ENCODE measurements at regions not wholly inside any gene's neighbourhood (a gene's known extent, or its start where the extent isn't known, plus 50 kb on each side); places are given as distances from the start of the nearest gene placed in this dataset.

- H3K27ac ChIP-seq, result no peak overlapping the region
- no peaks in the 10 kb centered on the region for H3K36me3 ChIP-seq
- no peaks in the 10 kb centered on the region for H3K27me3 ChIP-seq
- H3K9me3 ChIP-seq (replicated peaks), result no peaks in the 10 kb centered on the region
- H3K4me1 ChIP-seq, result no peaks in the 10 kb centered on the region
- H3K4me3 ChIP-seq, result no peak overlapping the region
- no peak for DNase-seq
These were observed 98.2 kb downstream of the MAGEC1 start for GRCh38 chrX:142001934-142002333.

GRCh38 chrX:141989815-141990214, 86.1 kb downstream of the MAGEC1 start:
- H3K27ac ChIP-seq, result no peak overlapping the region
- H3K9me3 ChIP-seq (replicated peaks), result no peaks in the 10 kb centered on the region
- no peaks in the 10 kb centered on the region for H3K27me3 ChIP-seq
- H3K4me3 ChIP-seq, result no peak overlapping the region
- no peak for DNase-seq
- no peaks in the 10 kb centered on the region for H3K36me3 ChIP-seq
- H3K4me1 ChIP-seq, result no peaks in the 10 kb centered on the region

- H3K27ac ChIP-seq, result no peak overlapping the region
- H3K4me1 ChIP-seq, result no peaks in the 10 kb centered on the region
- H3K4me3 ChIP-seq, result no peak overlapping the region
- H3K27me3 ChIP-seq, result no peaks in the 10 kb centered on the region
- no peaks in the 10 kb centered on the region for H3K9me3 ChIP-seq (replicated peaks)
- DNase-seq, result no peak
- no peaks in the 10 kb centered on the region for H3K36me3 ChIP-seq
These were observed 85.4 kb downstream of the MAGEC1 start for GRCh38 chrX:141989134-141989533.

GRCh38 chrX:141982296-141982695, 78.6 kb downstream of the MAGEC1 start:
- DNase-seq, result no peak
- no peak overlapping the region for H3K4me3 ChIP-seq
- no peaks in the 10 kb centered on the region for H3K36me3 ChIP-seq
- no peak overlapping the region for H3K27ac ChIP-seq
- no peaks in the 10 kb centered on the region for H3K9me3 ChIP-seq (replicated peaks)
- no peaks in the 10 kb centered on the region for H3K4me1 ChIP-seq
- H3K27me3 ChIP-seq, result no peaks in the 10 kb centered on the region

GRCh38 chrX:141975839-141976238, 72.1 kb downstream of the MAGEC1 start:
- Histone ChIP-seq H3K36me3 (no peaks in the 10 kb centered on the region), H3K4me1 (no peaks in the 10 kb centered on the region), H3K27ac (no peak overlapping the region), H3K9me3 (replicated peaks) (no peaks in the 10 kb centered on the region), H3K27me3 (no peaks in the 10 kb centered on the region), H3K4me3 (no peak overlapping the region)
- DNase-seq, result no peak

GRCh38 chrX:141969706-141970105, 66.0 kb downstream of the MAGEC1 start:
- Histone ChIP-seq H3K36me3 (no peaks in the 10 kb centered on the region), H3K4me1 (no peaks in the 10 kb centered on the region), H3K27me3 (no peaks in the 10 kb centered on the region), H3K27ac (no peak overlapping the region), H3K9me3 (replicated peaks) (no peaks in the 10 kb centered on the region), H3K4me3 (no peak overlapping the region)
- DNase-seq, result no peak

GRCh38 chrX:141960578-141960977, 56.9 kb downstream of the MAGEC1 start:
- Histone ChIP-seq H3K36me3 (no peaks in the 10 kb centered on the region), H3K4me1 (no peaks in the 10 kb centered on the region)
- DNase-seq, result no peak

More at GRCh38 chrX:141960578-141960977, 56.9 kb downstream of the MAGEC1 start:
- Histone ChIP-seq H3K27ac (no peak overlapping the region), H3K4me3 (no peak overlapping the region), H3K27me3 (no peaks in the 10 kb centered on the region), H3K9me3 (replicated peaks) (no peaks in the 10 kb centered on the region)
